Hypothalamus (tissue), 51 donors: ENCODE measurements at regions not wholly inside any gene's neighbourhood (a gene's known extent, or its start where the extent isn't known, plus 50 kb on each side); places are given as distances from the start of the nearest gene placed in this dataset.

Experiments
- DNase-seq, 51 donors: peaks; one replicate each; lab custom pipeline; 2025; lab: John Stamatoyannopoulos, UW

DNA sequence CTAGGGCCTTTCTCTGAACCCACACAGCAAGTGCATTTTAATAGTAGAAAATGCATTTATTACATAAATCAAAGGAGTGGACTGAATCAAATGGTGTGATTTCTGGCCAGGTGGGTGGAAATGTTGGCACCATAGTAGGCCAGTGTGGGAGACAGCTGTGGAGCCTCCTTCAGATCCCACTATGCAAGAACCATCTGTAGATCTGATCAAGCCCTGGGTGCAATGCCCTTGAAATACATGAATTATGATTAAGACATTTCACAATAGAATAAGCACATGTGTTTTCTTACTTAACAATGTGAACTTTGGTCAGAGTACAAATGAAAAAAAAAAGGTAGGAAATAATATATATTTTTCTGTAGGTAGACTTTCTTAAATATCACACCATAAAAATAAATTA is 204.3 kb downstream of the PCDH7 start:
- DNase-seq: no peak

- no peak for DNase-seq
These were observed 209.5 kb downstream of the PCDH7 start for GRCh38 chr4:30929649-30930048.

- no peak for DNase-seq
These were observed 210.1 kb downstream of the PCDH7 start for GRCh38 chr4:30930276-30930675.

- DNase-seq: no peak
These were observed 212.4 kb downstream of the PCDH7 start for GRCh38 chr4:30932581-30932980.

GRCh38 chr4:30939069-30939468 is 218.9 kb downstream of the PCDH7 start:
- DNase-seq: no peak

GRCh38 chr4:30939684-30940083 is 219.5 kb downstream of the PCDH7 start:
- DNase-seq: no peak

DNA sequence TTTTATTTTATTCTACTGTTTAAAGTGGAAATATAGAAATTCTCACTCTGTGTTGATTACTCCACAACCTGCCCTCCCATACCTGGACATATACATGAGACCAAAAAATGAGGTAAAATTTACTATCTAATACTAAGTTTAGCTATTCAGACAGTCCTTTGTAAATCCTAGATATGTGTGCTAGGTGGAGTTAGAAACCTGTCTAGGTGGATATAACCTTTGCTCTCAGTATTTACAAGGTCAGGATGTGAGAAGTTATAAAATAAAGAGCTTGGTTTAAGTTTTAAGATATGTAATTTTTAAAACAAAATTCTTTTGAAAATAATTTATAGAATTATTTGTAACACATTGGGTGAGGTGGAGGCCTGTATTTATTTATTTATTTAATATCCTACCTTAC is 221.5 kb downstream of the PCDH7 start:
- no peak for DNase-seq

GRCh38 chr4:30943356-30943755 is 223.2 kb downstream of the PCDH7 start:
- DNase-seq: no peak

DNA sequence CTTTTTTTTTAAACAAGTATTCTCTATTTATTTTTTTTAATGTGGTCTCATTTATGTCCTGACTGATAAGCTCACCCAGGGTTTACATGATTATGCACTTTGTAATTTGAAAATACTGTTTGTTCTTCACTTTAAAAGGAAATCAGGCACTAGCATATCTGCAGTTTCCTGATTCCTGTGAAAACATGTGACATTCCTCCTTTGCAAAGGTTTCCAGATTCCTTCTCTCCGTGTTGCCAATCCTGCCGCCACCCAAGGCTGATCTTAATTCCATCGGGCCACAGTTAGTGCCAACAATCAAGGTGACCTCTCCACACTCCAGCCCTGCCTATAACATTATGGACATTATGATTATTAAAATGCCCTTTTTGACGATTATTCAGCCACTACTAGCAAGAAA is 225.4 kb downstream of the PCDH7 start:
- DNase-seq: no peak

DNA sequence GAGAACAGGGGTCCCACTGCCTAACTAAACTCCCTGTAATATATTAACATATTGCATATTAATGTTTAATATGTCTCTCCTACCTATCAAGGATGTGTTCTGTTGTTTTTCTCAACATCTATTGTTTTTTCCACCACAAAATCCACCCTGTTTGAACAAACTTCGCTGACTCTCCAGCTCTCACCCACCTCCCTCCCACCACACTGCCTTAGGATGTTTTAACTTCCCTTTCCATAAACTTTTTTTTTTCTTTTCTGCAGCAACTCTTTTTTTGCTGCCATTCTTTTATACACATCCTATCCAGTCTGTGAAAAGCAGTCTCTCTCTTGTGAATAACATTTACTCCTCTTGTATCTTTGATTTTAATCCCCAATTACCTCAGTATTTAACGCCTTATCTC is 226.1 kb downstream of the PCDH7 start:
- DNase-seq: no peak

DNA sequence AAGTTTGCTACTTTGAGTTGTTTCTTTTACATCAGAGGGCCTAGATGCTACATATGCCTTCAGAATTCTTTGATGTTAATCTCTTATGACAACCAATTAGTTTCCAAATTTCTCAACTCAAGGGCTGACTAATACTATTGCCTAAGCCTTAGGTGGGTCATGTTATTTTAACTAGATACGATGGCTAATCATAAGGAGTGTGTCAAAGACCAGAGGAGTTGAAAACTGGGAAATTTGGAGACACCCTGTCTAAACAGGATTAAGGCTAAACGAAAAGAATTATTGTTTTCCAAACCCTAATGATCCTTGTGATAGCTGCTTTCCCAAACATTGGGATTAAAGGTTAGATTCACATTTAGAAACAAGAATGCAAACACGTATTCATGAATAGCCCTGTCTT is 228.5 kb downstream of the PCDH7 start:
- DNase-seq: no peak

- no peak for DNase-seq
These were observed 230.6 kb downstream of the PCDH7 start for GRCh38 chr4:30950737-30951136.

DNA sequence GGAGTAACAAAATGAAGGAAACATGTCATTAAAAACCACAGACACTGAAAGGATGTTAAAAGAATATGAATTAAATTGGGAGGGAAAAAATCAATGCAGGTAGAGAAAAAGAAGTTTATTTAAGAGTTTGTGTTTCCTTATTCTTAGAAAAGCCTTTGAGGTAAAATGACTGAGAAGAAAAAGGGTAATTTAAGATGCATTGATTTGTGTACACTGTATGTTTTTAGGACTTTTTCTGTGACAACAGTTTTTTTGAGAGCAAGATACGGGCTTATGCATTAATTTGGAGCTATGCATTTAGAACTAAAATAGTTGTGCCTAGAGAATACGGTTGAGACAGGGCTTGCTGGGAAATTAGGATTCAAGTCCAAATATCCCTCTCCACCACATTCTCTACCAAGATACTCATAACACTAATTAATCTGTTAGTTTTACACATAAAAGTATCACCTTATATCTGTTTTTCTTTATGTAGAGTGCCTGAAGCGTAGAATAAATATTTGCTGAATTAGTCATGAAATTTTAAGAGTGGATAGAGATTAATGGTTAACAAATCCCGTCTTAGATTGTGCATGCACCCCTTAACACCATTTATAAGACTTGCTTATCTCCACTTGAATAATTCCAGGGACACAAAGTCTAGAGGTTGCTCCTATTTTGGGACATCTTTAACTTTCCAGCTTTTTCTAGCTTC is 232.5 kb downstream of the PCDH7 start:
- DNase-seq: no peak

- DNase-seq: no peak
These were observed 233.6 kb downstream of the PCDH7 start for GRCh38 chr4:30953799-30954198.

GRCh38 chr4:30956916-30957315 is 236.7 kb downstream of the PCDH7 start:
- no peak for DNase-seq

GRCh38 chr4:30957706-30958105 is 237.5 kb downstream of the PCDH7 start:
- DNase-seq: no peak

DNA sequence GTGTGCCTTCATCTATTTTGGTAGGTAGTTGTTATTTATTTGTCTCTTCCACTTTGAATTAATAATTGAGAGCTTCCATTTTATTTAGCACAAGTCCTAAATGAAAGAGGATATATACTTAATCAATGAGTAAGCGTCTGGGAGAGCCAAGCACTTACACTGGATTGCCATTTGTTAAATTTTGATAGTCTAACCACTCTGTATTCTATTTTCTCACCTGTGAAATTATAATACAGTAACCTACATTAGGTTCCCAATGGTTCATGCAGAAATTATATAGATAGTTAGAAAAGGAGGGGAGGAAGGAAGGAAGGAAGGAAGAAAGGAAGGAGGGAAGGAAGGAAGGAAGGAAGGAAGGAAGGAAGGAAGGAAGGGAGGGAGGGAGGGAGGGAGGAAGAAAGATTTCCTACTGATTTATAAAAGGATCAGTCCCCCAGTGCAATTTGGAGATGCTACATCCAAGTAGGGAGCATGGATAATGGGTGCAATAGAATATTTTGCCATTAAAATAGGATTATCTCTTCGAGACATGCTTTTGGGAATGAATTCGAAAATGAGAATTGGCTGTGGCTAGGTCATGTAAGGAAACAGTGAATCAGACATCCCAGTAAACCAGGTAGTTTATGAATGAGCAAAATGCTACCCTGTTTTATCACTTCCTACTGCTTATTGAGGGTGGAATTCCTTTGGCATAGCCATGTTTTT is 239.8 kb downstream of the PCDH7 start:
- DNase-seq: no peak

- DNase-seq: no peak
These were observed 242.8 kb downstream of the PCDH7 start for GRCh38 chr4:30962939-30963338.

- peak in 11 of 51 donors; percentile 0 to 12 (median 6) for DNase-seq
These were observed 248.8 kb downstream of the PCDH7 start for GRCh38 chr4:30968926-30969325.

GRCh38 chr4:30972542-30972941 is 252.4 kb downstream of the PCDH7 start:
- no peak for DNase-seq

GRCh38 chr4:30973993-30974392 is 253.8 kb downstream of the PCDH7 start:
- no peak for DNase-seq

DNA sequence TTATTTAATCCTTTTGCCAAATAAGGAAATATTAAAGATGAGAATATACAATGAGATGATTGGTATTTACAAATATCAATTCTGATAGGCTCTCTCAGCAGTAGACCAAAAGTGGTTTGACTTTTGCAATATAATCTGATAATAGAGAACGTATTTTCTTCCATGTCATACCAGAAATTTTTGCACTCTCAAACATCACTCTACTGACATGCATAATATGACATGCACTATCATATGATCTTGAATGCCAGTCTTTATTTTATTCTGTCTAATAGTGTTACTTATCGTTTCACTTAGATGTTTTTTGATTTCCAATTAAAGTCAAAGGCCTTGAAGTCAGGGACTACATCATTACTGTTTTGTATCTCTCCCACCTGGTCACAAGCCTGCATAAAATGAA is 259.2 kb downstream of the PCDH7 start:
- no peak for DNase-seq

GRCh38 chr4:30989508-30989907 is 269.3 kb downstream of the PCDH7 start:
- DNase-seq: no peak
